Smooth muscle cell (in vitro differentiated cells): ENCODE measurements at regions not wholly inside any gene's neighbourhood (a gene's known extent, or its start where the extent isn't known, plus 50 kb on each side); places are given as distances from the start of the nearest gene placed in this dataset.

Source experiments
- DNase-seq: peaks from one replicate; lab custom pipeline; 2025; ENCODE audit not compliant: unreplicated experiment; lab: John Stamatoyannopoulos, UW
- H2AFZ ChIP-seq: fragments of 200-600 bp; sonication (generic); 2 replicates; pipeline ENCODE4 v1.6.0; 2016; ENCODE audit warnings: antibody characterized with exemption, low read depth, mild to moderate bottlenecking
- H3F3A ChIP-seq: fragments of 200-600 bp; sonication (generic); 2 replicates; pipeline ENCODE4 v1.6.0; 2017; ENCODE audit warnings: antibody characterized with exemption, low read depth
- H3K27ac ChIP-seq: fragments of 200-600 bp; sonication (generic); 2 replicates; pipeline ENCODE4 v1.5.1; 2016; ENCODE audit warnings: low read depth, mild to moderate bottlenecking
- H3K27me3 ChIP-seq: fragments of 200-600 bp; sonication (generic); 2 replicates; pipeline ENCODE4 v1.6.1; 2016; ENCODE audit warnings: low read depth, mild to moderate bottlenecking
- H3K36me3 ChIP-seq: fragments of 200-600 bp; sonication (generic); 2 replicates; pipeline ENCODE4 v1.5.1; 2016; ENCODE audit warnings: low read depth
- H3K4me1 ChIP-seq: fragments of 200-600 bp; sonication (generic); 2 replicates; pipeline ENCODE4 v1.5.1; 2016; ENCODE audit warnings: low read depth
- H3K4me2 ChIP-seq: fragments of 200-600 bp; sonication (generic); 2 replicates; pipeline ENCODE4 v1.6.0; 2016; ENCODE audit warnings: mild to moderate bottlenecking
- H3K4me3 ChIP-seq: fragments of 200-600 bp; sonication (generic); 2 replicates; pipeline ENCODE4 v1.5.1; 2016; ENCODE audit warnings: mild to moderate bottlenecking
- H3K79me2 ChIP-seq: fragments of 200-600 bp; sonication (generic); 2 replicates; pipeline ENCODE4 v1.6.0; 2016; ENCODE audit warnings: low read depth, mild to moderate bottlenecking
- H3K9ac ChIP-seq: fragments of 200-600 bp; sonication (generic); 2 replicates; pipeline ENCODE4 v1.6.0; 2016; ENCODE audit warnings: low read depth
- H3K9me3 ChIP-seq: fragments of 200-600 bp; sonication (generic); replicated peaks from 2 replicates; pipeline ENCODE4 v1.5.1; 2016; ENCODE audit warnings: low read depth
- H4K20me1 ChIP-seq: fragments of 200-600 bp; sonication (generic); 2 replicates; pipeline ENCODE4 v1.6.0; 2016; ENCODE audit warnings: low read depth
- WGBS: methylation state at CpG from one replicate; pipeline ENCODE4 v1.1.7; 2016; ENCODE audit warnings: low lambda C conversion rate; 5-methylcytosine and 5-hydroxymethylcytosine counted together
- TF ChIP-seq, protein P1 (sequence below): fragments of 200-600 bp; sonication (generic); IDR thresholded peaks from 2 replicates; pipeline ENCODE4 v1.5.1; 2017; ENCODE audit warnings: borderline replicate concordance, mild to moderate bottlenecking, antibody characterized with exemption; ENCODE audit not compliant: insufficient read depth, poor library complexity, severe bottlenecking

DNA sequence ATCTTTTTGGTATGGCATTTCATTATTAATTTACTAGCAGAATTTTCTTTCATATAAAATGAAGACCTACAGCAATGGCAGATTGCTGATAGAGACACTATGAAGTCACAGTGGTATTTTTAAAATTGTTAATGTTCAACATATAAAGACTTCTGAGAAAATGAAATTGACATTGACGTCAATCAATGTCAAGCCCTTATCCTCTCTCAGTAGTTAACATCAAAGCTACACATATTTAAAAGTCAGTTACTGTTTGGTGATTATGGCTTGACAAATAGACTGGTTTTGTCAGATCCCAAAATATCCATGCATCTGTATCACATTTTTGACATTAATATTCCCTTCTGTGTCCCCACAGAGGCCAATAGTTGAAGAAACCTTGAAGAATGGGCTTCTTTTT, 1069.1 kb upstream of the SEL1L start:
- Histone ChIP-seq H3F3A (no peaks in the 10 kb centered on the region), H3K4me1 (no peaks in the 10 kb centered on the region), H3K27ac (no peak overlapping the region), H2AFZ (no peak overlapping the region), H3K36me3 (no peaks in the 10 kb centered on the region), H3K79me2 (no peaks in the 10 kb centered on the region), H3K9me3 (no peaks in the 10 kb centered on the region), H3K4me3 (no peak overlapping the region), H3K4me2 (no peak overlapping the region), H3K9ac (no peak overlapping the region), H4K20me1 (no peaks in the 10 kb centered on the region), H3K27me3 (no peaks in the 10 kb centered on the region)
- WGBS = 97% methylated on average over 1 of the region's 1 CpG
- no peak for DNase-seq
- TF ChIP-seq, protein P1, sequence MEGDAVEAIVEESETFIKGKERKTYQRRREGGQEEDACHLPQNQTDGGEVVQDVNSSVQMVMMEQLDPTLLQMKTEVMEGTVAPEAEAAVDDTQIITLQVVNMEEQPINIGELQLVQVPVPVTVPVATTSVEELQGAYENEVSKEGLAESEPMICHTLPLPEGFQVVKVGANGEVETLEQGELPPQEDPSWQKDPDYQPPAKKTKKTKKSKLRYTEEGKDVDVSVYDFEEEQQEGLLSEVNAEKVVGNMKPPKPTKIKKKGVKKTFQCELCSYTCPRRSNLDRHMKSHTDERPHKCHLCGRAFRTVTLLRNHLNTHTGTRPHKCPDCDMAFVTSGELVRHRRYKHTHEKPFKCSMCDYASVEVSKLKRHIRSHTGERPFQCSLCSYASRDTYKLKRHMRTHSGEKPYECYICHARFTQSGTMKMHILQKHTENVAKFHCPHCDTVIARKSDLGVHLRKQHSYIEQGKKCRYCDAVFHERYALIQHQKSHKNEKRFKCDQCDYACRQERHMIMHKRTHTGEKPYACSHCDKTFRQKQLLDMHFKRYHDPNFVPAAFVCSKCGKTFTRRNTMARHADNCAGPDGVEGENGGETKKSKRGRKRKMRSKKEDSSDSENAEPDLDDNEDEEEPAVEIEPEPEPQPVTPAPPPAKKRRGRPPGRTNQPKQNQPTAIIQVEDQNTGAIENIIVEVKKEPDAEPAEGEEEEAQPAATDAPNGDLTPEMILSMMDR = no peak

DNA sequence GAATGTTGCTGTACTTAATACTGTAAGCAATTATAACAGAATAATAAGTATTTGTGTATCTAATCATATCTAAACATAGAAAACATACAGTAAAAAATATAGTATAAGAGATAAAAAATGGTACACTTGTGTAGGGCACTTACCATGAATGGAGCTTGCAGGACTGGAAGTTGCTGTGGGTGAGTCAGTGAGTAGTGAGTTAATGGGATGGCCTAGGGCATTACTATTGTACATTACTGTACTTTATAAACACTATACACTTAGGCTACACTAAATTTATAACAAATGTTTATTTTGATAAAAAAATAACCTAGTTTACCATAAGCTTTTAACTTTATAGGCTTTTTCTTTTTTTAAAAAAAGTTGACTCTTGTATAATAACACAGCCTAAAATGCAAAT, 1071.2 kb upstream of the SEL1L start:
- Histone ChIP-seq H3K9me3 (no peaks in the 10 kb centered on the region), H3K27ac (no peak overlapping the region), H3K36me3 (no peaks in the 10 kb centered on the region), H3K79me2 (no peaks in the 10 kb centered on the region), H3K4me2 (no peak overlapping the region), H3F3A (no peaks in the 10 kb centered on the region), H2AFZ (no peak overlapping the region), H4K20me1 (no peaks in the 10 kb centered on the region), H3K4me3 (no peak overlapping the region), H3K9ac (no peak overlapping the region), H3K27me3 (no peaks in the 10 kb centered on the region), H3K4me1 (no peaks in the 10 kb centered on the region)
- TF ChIP-seq, protein P1 = no peak
- DNase-seq = no peak

DNA sequence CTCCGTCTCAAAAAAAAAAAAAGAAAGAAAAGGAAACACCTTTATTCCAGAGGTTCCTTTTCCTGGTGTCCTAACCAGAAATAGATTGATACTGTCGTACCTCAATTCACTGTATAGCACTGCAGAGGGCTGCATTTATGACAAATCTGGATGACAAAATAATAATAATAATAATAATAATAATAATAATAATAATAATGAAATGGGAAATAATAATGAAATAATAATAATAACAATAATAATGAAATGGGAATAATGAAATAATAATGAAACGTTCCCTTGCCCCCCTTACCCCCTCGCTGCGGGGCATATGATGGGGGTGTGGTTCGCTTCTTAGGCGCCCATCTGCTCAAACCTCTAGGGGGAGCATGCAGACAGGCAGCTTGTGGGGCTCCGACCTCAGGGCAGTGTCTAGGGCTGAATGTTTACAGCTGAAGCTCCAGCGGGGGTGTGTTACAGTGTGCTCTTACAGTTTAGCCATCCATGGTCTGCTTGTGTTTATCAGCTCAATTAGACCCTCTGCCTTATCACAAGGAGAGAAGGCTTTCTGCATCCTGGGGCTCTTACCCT, 1088.3 kb upstream of the SEL1L start:
- 76% methylated on average over 9 of the region's 9 CpGs for WGBS
- no peak overlapping the region for H3K4me2 ChIP-seq
- H3K9me3 ChIP-seq = no peaks in the 10 kb centered on the region
- no peak overlapping the region for H3K9ac ChIP-seq
- TF ChIP-seq, protein P1 = no peak
- H4K20me1 ChIP-seq = no peaks in the 10 kb centered on the region
- H3K79me2 ChIP-seq = no peaks in the 10 kb centered on the region
- H3K27ac ChIP-seq = no peak overlapping the region
- H3K36me3 ChIP-seq = no peaks in the 10 kb centered on the region
- H3K4me3 ChIP-seq = no peak overlapping the region
- no peak overlapping the region for H2AFZ ChIP-seq
- H3F3A ChIP-seq = no peaks in the 10 kb centered on the region
- no peak for DNase-seq
- H3K4me1 ChIP-seq = no peaks in the 10 kb centered on the region
- no peaks in the 10 kb centered on the region for H3K27me3 ChIP-seq

DNA sequence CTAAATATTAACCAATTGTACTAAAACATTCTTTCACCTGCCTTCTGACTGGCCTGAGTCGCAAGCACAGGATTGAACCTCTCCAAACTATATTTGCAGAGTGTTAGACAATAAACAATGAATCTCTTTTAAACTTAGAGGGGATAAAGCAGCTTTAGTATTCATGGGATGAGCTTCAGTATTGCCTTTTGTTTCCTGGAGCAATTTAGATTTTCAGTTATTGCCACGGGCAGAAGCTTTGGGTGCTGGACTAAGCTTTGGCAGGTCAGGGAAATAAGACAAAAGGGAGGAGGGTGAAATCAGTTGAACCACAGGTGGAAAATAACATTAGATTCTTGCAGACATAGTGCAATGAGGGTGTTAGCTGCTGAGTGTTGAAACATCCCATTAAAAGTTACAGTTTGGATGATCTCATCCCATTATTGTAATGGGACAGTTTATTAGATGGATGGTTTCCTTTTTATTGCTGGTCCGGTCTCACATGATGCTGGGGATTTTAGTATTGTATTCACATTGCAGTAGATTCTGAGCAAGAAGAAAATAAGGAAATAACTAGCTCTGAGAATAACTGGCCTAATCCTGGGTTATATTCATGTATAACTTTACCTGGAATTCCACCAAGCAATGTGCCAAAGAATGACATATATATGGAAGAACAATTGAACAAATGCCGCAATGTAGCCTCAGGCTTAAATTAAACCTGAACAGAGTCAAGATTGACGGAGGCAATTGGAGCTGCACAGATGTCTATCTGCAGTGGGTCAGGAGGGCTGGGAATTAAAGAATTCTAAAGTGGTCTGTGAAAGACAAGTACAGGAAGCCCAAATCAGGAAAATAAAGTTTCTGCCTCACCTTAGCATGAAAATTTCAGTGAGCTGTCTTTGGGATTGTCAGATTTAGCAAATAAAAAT, 1092.8 kb upstream of the SEL1L start:
- H3K4me1 ChIP-seq = no peaks in the 10 kb centered on the region
- H3F3A ChIP-seq = no peaks in the 10 kb centered on the region
- peaks cover 7% of the 10 kb centered on the region for H3K27me3 ChIP-seq
- no peaks in the 10 kb centered on the region for H3K9me3 ChIP-seq
- H3K4me2 ChIP-seq = no peak overlapping the region
- H3K9ac ChIP-seq = no peak overlapping the region
- no peak overlapping the region for H3K4me3 ChIP-seq
- no peaks in the 10 kb centered on the region for H3K79me2 ChIP-seq
- TF ChIP-seq, protein P1 = no peak
- no peaks in the 10 kb centered on the region for H3K36me3 ChIP-seq
- no peak for DNase-seq
- no peaks in the 10 kb centered on the region for H4K20me1 ChIP-seq
- no peak overlapping the region for H2AFZ ChIP-seq
- 83% methylated on average over 5 of the region's 5 CpGs for WGBS
- H3K27ac ChIP-seq = no peak overlapping the region
